Hematopoietic multipotent progenitor cell (in vitro differentiated cells): ENCODE measurements at regions not wholly inside any gene's neighbourhood (a gene's known extent, or its start where the extent isn't known, plus 50 kb on each side); places are given as distances from the start of the nearest gene placed in this dataset.

Experiments used
- DNase-seq, 3 donors: peaks; one replicate each; pipeline ENCODE4 v3.0.0-alpha.2; 2011 to 2015; ENCODE audit warnings: low read depth in 2 of 3, low spot score in 2 of 3

DNA sequence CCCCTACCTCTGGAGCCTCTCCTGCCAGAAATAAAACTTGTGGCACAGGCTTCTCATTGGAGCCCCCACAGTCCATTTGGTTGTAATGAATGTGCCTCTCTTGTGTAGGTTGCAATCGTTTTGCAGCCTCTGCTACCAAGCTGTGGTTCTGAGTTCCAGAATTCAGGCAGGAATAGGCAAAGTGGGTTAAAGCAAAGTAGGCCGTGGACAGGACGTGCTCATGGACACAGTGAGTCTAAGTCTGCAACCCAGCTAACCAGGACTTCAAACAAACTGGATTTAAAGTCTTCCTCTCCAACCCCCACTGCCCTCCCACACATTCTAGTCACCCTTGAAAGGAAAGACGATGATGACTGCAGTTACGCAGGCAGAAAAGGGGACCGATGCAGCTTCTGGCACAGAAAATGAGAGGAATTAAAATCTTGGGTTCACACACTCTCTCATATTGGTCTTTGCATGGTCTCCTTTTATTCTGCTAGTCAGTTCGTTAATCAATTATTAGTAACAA lies 260.0 kb downstream of the PIK3R1 start:
- DNase-seq = no peak

DNA sequence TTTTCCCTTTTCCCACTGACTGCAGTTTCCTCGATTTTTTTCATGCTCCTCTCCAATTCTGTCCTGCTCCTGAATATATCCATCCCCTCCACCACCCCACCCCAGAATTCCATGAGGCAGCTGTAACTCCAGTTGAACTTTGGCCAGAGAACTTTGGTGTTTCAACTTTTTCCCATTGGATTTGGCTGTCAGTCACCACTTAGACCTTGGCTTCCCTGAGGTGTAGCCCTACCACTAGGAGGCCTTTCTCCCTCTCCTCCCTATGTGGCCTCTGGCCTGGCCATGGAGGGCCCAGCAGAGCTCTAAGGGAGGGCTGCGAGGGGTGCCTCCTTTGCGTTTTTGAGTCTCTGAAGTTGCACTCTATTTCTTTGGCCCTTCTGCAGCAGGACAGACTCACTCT lies 261.3 kb downstream of the PIK3R1 start:
- DNase-seq = no peak

DNA sequence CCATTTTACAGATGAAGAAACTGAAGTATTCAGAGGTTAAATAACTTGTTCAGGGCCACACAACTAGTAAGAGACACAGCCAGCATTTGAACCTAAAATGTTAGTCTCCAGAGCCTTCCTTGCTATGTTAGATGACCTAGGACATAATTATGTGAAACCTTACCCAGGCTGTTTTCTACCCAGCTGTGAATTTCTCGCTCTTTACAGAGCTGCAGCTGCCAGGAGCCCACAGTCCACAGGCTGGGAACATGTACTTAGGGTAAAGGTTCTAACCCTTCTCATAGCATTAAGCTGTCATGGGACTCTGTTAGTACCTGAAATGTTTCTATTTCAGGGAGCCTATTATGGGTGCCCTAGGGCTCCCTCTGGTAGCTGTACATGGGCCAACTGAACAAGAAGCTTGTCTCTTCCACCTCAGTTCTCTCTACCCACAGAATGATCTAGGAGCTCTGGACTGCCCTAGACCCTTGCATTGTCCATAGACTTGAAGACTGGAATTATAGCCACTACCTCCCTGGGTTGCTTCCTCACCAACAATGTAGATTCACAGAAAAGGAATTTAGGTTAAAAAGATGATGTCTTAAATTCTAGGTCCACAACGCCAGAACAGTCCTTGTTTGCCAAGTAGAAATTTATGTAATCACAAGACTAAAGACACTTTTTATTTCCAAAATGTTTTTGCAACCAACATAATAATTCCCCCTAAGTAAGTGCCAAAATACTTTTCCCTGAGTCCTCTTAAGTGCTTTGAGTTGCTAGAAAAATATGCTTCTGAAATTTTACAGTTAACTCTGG lies 262.9 kb downstream of the PIK3R1 start:
- no peak for DNase-seq

DNA sequence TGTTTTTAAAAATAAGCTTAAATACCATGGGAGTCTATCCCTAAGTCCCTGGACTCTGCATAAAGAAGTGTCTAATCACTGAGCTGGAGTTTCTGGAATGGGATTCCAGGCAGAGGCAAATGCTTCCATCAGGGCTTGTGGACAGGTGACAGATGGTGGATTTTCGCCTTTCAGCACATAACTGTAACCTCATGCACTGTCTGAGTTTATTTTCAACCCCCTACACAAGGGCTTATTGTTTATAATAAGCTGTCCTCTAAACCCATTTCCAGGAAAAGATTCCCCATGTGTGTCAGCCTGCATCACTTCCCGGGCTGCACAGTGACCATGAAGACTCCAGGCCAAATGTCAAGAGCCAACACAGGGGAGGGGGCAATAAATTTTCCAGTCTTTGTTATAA lies 264.0 kb downstream of the PIK3R1 start:
- DNase-seq = no peak

DNA sequence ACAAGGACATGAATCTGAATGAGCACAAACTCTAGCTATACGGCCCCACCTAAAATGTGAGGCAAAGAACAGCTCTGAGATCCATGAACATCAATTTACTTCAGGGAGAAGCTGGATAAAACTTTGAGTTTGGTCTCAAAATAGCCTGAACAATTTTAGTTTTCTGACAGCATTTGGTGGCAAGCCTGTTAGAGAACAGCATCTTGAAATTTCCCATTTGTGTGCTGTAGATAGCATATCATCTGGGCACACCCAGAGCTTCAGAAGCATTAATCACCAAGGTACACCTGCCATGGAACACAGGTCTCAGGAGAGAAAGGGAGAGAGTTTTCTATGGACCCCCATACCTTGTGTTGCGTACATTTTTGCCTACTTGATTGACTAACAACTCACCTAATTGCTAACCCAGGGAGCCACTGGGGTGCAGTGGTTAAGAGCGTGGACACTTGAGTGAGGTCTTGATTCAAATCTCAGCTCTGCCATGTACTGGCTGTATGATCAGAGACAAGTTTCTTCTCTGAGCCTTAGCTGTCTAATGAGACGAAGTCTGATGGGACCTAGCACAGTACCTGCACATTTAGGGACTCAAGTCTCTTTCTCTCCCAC lies 264.9 kb downstream of the PIK3R1 start:
- no peak for DNase-seq

DNA sequence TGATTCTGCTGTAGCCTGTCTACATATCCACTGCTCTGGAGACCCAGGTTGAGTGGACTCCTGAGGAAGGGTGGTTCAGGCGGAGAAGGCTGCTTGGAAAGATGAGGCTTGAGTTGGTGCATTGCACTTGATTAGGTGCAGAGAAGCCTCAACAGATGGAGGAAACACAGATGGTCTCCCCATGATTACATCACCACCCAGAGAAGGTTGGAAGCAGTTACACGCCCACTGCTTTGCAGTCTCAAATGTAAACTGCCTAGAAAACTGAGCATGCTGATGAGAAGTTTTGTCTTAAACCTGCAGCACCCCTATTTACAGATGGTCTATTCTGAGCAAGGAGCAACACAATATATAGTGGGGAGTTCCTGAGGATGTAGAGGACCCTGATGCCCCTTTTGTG lies 266.6 kb downstream of the PIK3R1 start:
- no peak for DNase-seq

DNA sequence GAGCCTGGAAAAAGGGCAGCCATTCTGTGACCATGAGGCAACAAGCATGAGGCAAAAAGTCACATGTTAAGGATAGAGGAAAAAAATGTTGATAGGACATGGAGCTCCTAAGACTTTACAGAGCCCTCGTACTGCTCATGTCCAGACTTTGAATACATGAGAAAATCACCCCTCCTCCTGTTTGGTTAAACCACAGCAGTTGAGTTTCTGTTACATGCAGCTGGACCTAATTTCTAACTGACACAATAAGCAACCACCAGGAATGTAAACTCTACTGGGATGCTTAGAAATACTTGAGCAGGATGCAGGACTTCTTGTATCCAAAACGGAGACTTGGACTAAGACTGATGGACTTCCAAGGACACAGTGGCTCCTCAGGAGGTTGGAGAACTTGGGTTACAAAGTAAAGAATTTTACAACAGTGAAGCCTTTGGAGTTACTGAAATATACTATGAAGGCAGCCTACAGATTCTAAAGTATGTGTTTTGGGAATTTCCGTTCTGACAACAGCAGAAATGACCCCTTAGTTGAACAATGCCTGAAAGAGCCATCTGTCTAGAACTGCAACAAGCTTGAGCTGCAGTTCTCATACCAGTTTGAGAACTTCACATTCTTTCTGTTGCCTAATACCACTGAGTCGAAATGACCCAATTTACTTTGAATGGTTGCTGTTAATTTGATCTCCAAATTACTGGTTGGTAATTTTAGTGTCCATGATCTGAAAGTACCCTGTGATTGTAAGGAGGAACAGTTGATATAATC lies 268.9 kb downstream of the PIK3R1 start:
- DNase-seq = no peak

DNA sequence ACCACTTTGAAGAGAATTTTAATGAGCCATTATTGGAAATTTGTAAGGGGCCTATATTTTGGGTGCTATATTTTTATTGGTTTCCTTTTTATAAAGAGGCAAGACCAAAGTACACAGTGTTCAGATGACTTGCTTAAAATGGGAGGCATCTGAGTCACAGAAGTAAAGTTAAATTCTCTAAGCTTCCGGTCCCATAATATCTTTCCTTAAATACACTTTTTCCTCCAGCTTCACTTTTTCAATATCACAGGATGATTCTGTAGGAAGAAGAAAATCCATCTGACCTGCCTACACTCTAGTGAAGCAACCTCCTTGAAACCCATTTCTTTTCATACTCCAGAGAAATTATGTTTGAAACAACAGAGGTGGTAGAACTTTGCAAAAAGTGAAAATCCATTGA lies 274.0 kb downstream of the PIK3R1 start:
- DNase-seq = no peak

DNA sequence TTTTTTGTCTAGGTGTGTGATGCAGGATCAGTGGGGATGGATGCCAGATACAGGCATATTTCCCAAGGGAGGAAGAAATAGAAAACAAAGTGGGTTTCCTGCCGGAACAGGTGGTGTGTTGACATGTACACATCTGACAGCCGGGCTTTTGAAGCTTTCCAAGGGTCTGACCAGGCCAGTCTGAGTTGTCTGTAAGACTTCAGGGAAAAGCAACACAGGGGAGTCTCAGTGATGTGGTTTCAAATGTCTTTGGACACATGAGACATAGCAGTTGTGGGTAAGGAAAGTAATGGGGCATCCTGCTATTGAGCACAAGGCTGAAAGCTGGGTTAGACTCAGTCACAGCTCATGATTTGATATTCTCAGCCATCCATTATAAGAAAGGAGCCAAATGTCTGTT lies 274.9 kb downstream of the PIK3R1 start:
- no peak for DNase-seq

DNA sequence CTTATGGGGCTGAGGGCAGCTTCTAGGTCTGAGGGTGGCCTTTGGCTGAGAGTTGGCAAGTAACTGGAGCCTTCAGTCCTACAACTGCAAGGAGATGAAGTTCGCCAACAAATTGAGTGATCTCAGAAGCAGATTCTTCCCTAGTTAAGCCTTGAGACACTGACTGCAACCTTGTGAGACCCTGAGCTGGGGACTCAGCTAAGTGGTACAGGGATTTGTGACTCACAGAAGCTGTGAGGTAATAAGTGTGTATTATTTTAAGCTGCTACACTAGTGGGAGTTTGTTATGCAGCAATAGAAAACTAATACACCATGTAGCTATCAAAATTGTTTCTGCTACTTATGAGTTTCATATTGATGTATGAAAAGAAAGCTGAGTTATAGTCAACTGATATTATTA lies 279.2 kb downstream of the PIK3R1 start:
- DNase-seq = no peak

DNA sequence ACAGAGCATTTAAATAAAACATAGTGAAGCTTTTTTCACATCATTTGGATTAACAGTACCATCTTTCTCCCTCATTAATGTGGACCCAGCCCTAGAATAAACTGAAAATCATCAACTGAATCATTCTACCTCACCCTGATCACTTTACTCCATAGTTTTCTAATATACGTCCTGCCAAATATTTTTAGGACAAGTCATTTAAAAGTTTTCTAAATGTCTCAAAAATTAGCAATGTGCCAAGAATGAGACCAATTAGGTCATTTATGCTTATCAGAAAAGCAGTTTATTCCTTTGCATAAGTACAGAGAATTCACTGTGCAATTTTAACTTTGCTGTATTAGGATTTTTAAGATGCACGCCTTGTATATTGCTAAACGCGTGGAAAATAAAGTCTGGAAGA lies 284.4 kb downstream of the PIK3R1 start:
- no peak for DNase-seq

DNA sequence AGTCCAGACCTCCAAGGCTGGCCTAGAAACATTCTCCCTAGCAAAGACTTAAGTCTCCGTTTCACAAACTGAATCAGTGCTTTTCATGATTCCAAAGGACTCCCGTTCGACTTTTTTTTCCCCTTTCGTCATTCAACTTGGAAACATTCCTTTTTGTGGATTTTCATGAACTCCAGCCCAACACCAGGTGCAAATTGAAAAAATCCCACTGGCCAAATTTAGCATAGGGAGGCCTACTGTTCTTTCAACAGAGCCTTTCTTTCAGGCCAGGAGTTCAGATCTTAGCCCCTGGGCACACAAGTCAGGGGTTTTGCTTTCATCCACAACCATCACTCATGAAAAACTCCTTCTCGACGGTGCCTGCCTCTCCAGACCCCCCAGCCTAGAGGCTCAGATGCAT lies 285.3 kb downstream of the PIK3R1 start:
- no peak for DNase-seq

DNA sequence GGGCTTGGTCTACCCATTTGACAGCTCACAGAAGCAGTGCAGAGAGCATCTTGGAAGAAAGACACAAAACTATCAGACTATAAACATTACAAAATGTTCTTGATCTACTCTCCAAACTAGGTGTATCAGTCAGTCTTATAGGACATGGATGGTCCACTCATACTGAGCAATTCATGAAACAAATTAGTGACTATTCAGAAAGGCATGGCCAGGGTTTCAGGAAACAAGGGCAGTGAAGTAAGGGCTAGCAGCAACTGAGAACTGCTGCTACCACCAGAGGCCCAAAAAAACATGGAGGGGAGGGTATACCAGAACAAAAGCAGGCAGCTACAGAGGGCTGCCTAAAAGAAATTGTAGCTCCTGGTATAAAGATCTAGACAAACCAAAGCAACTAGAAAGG lies 287.0 kb downstream of the PIK3R1 start:
- no peak for DNase-seq

DNA sequence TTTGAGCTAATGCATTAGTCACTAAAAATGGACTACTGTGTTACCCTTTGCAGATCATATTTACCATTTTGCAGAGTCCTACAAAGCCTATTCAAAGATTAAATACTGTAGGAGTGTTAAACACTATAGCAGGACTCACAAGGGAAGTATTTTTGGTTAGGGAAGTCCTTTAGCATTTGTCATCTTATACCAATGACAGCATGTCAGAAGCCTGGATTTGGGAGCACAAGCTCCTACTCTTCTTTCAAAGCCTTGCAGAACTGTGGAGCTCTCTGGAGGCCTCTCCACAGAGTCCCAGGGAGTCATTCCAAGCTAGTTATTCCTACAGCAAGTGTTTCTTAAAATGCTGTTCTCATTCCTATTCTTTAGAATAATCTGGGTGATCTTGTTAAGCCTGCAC lies 288.8 kb downstream of the PIK3R1 start:
- DNase-seq = no peak

DNA sequence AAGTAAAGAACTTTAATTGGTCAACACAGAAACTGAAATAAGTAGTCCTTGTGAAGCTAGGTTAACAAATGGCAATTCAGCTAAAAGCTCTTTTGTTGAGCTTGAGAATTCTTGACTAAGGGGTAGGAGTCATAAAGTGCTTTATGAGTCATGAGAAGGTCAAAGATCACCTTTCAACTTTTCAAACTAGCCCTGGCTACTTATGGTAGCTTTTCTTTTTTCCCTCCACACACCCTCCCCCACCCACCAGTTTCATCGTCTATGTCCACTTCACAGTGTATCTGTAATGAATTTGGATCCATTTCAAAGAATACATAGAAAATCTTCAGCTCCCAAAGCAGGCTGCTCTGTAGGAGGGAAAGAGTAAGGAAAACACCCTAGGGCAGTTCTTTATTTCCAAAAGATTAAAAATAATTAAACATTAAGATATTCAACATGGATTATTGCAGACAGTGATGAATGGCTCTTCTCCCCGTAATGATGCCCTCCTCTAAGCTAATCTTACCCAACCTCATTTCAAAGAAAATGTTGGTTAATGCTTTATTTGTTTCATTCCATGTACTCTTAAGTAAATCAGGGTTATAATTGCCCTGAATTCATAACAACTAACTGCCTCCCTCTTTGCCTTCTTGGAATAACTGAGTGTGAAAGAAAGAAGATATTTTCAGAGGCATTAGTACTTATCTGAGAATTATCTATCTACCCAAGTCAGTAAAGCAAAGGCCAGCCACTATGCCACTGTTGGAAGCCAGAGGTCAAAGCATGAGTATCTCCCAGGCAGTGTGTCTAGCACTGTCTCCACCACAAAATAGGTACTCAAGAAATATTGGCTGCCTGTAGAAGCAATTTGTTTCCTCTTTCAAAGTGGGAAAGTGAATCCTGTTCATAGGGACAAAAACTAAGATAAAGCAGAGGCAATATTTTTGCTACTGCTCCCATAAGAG lies 290.6 kb downstream of the PIK3R1 start:
- no peak for DNase-seq

DNA sequence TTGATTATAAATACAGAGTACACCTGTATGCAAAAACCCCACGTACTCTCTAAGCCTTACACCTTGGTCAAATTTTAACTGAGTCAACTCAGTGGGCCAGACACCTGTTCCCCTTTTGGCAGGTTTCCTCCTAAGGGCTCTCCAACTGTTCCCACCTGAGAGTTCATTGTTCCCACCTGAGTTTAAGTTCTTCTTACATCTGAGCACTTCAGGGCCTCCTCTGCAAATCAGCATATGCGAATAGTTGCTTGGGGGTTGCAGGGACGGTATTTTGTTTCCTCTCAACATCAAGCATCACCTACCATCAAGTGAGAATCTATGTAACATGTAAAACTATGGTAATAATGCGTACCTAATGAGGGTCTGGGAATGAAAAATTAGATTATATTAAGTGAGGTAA lies 300.0 kb downstream of the PIK3R1 start:
- no peak for DNase-seq

DNA sequence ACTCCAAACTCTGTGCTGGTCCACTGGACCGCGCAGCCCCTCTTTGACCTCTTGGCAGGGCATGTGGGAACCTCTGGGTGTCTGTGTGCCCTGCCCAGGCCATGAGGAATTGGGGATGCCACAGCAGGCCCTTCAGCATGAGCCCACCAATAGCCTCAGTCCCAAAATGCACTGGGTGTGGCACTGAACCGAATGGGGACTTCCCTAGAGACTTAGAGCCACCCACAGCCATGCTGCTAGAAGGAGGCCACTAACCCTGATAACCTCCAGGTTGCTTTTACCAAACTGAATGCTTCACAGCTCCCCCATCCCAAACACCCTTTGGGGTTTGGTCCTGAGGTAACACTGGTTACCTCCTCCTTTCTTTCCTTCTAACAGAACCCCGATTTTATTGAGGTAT lies 302.7 kb downstream of the PIK3R1 start:
- DNase-seq = no peak

DNA sequence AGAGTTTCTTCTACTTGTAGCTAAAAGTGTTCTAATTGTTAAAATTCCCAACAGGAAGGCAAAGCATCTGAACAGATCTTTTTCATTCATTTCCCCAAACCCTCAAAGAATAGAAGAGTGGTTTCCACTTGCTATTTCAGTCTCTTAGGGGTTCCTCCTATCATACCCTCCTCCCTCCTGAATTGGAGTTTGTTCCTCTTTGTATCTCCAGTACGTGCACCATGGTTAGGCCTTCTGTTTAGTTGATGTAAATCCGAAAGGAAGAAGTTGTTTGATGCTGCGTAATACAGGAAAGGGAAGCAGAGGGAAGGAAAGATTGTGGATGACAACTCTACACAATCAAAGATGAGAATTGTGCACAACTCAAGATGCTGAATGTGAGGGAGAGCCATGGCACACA lies 303.6 kb downstream of the PIK3R1 start:
- DNase-seq = peak in 2 of 3 donors; percentile 24 to 62

DNA sequence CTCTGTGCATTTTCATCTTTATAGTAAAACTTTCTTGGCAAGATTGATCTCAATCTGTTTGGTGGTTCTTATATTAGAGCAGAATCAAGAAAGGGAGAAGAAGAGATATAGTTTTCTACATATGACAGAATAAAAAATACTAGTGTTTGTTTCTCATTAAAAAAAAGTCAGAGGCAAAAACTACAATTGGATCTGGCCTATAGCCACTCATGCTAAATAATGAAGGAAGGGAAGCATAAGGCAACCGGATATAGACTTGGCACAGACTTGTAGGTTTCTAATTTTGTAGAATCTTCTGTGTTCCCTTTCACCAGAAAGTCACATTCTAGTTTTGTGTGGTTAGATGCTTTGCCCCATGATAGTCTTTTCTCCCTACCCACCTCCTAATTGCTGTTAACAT lies 306.2 kb downstream of the PIK3R1 start:
- no peak for DNase-seq

DNA sequence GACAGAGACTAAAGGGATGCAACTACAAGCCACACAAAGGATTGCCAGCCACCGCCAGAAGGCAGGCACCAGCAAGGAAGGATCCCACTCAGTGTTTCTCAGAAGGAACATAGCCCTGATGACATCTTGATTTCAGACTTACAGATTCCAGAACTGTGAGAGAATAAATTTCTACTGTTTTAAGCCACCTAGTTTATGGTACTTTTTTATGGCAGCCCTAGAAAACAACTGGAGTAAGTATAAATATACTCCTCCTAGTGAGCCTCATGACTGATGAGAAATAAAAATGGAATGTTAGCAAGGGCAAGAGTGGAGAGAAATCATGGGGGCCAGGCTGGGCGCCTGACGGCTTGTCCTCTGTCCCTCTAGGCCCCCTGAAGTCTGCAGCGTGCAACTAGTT lies 307.3 kb downstream of the PIK3R1 start:
- DNase-seq = no peak

DNA sequence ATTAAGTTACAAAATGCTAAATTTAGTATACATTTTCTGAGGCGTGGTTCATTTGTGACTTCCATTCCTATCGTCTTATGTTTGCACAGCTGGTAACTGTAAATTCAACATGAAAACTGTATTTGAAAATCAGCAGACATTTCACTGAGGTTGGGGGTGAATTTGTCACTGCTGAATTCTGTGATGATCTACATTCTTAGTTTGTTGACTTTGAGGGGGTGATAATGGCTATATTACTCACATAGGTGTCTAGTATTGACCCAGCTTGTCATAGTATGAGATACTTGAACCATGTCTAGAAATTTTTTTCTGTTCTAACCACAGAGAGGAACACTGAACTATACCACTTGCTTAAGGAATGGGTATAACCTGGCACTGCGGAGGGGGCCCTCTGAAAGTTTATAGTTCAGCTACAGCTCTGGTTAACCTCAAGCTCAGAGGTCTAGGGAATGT lies 313.3 kb downstream of the PIK3R1 start:
- DNase-seq = no peak
